IMR-90 (cell line): ENCODE measurements at regions not wholly inside any gene's neighbourhood (a gene's known extent, or its start where the extent isn't known, plus 50 kb on each side); places are given as distances from the start of the nearest gene placed in this dataset.
"Not testable (repeated sequence)": the region's sequence is repeated elsewhere in the genome, so short reads cannot be mapped to it uniquely, and the experiment has no call there.

Source experiments
- ATAC-seq: fragments of 200-7000 bp; cut with Tn5 transposase; 2 replicates; pipeline ENCODE4 v1.9.1; 2020; ENCODE audit warnings: low read depth, mild to moderate bottlenecking, moderate library complexity
- BruUV-seq: library from RNA; stranded (reverse); fragments of 400-500 nt; replicated peaks from 2 replicates; lab custom pipeline; 2021; lab: Mats Ljungman, UMichigan
- CTCF ChIA-PET: fragments of 300-600 bp; formaldehyde crosslinking; extraction: SDS; loops from one replicate; lab custom pipeline; 2021; ENCODE audit warnings: antibody characterized with exemption; lab: Yijun Ruan, JAX
- POLR2A ChIA-PET: fragments of 300-600 bp; sonication (Branson Sonifier 250); formaldehyde crosslinking; loops from one replicate; lab custom pipeline; 2022; ENCODE audit warnings: antibody characterized with exemption; ENCODE audit not compliant: unreplicated experiment; lab: Charles Lee
- DNase-seq: peaks from one replicate; pipeline ENCODE4 v3.0.0; 2013
- H2AFZ ChIP-seq: replicated peaks from 2 replicates; pipeline ENCODE3; 2013; ENCODE audit warnings: low read length, mild to moderate bottlenecking; ENCODE audit not compliant: poor library complexity
- H2AK5ac ChIP-seq: 2 replicates; pipeline ENCODE4 v1.6.1; 2013; ENCODE audit warnings: low read depth, low read length, inconsistent platforms
- H2AK9ac ChIP-seq: replicated peaks from 2 replicates; pipeline ENCODE3; 2013; ENCODE audit warnings: mild to moderate bottlenecking, low read depth, low read length, moderate library complexity; ENCODE audit not compliant: poor library complexity
- H2BK120ac ChIP-seq: 2 replicates; pipeline ENCODE4 v1.6.1; 2013; ENCODE audit warnings: low read depth, low read length, inconsistent platforms
- H2BK15ac ChIP-seq: 3 replicates; pipeline ENCODE4 v1.6.1; 2013; ENCODE audit warnings: low read depth, low read length, inconsistent platforms
- H2BK20ac ChIP-seq: 2 replicates; pipeline ENCODE4 v1.6.1; 2013; ENCODE audit warnings: low read depth, mild to moderate bottlenecking, inconsistent platforms, low read length, moderate library complexity
- H2BK5ac ChIP-seq: 2 replicates; pipeline ENCODE4 v1.6.1; 2013; ENCODE audit warnings: mild to moderate bottlenecking, low read depth, low read length, inconsistent platforms; ENCODE audit not compliant: poor library complexity, severe bottlenecking
- H3K14ac ChIP-seq: replicated peaks from 2 replicates; pipeline ENCODE4 v1.6.1; 2013; ENCODE audit warnings: low read depth, low read length, inconsistent platforms
- H3K18ac ChIP-seq: 2 replicates; pipeline ENCODE4 v1.6.1; 2013; ENCODE audit warnings: low read depth, low read length, control low read depth
- H3K23ac ChIP-seq: 2 replicates; pipeline ENCODE4 v1.6.1; 2013; ENCODE audit warnings: low read depth, low read length, inconsistent platforms
- H3K27ac ChIP-seq: 2 replicates; pipeline ENCODE4 v1.5.1; 2013; ENCODE audit warnings: mild to moderate bottlenecking, control low read depth, low read length; ENCODE audit not compliant: insufficient read depth
- H3K27me3 ChIP-seq: 2 replicates; pipeline ENCODE4 v1.6.1; 2013; ENCODE audit warnings: low read length; ENCODE audit not compliant: control insufficient read depth, insufficient read depth
- H3K36me3 ChIP-seq: 2 replicates; pipeline ENCODE4 v1.6.1; 2013; ENCODE audit warnings: low read length, mixed read lengths; ENCODE audit not compliant: control insufficient read depth, insufficient read depth
- H3K4ac ChIP-seq: 2 replicates; pipeline ENCODE4 v1.6.1; 2013; ENCODE audit warnings: low read depth, low read length, inconsistent platforms
- H3K4me1 ChIP-seq: 2 replicates; pipeline ENCODE4 v1.6.1; 2013; ENCODE audit warnings: low read length, mixed read lengths; ENCODE audit not compliant: control insufficient read depth, insufficient read depth
- H3K4me2 ChIP-seq: 2 replicates; pipeline ENCODE4 v1.6.1; 2013; ENCODE audit warnings: low read depth, mild to moderate bottlenecking, control low read depth, low read length, moderate library complexity
- H3K4me3 ChIP-seq: 2 replicates; pipeline ENCODE4 v1.5.1; 2013; ENCODE audit warnings: low read depth, mild to moderate bottlenecking, control low read depth, low read length, moderate library complexity; ENCODE audit not compliant: insufficient read depth
- H3K56ac ChIP-seq: 2 replicates; pipeline ENCODE4 v1.6.1; 2013; ENCODE audit warnings: low read length, inconsistent platforms; ENCODE audit not compliant: insufficient read depth; ENCODE audit errors: extremely low read depth
- H3K79me1 ChIP-seq, 2 experiments: 2 replicates each; pipeline ENCODE4 v1.6.1; 2013; ENCODE audit warnings: low read length in 2 of 2, inconsistent platforms in 1 of 2, low read depth in 1 of 2
- H3K9ac ChIP-seq: 2 replicates; pipeline ENCODE4 v1.6.1; 2013; ENCODE audit warnings: low read depth, low read length, control low read depth
- H3K9me1 ChIP-seq: 2 replicates; pipeline ENCODE4 v1.6.1; 2013; ENCODE audit warnings: low read length, inconsistent platforms; ENCODE audit not compliant: insufficient read depth
- H3K9me3 ChIP-seq: 2 replicates; pipeline ENCODE4 v1.6.1; 2013; ENCODE audit warnings: low read length; ENCODE audit not compliant: control insufficient read depth, insufficient read depth
- H4K20me1 ChIP-seq: 2 replicates; pipeline ENCODE4 v1.6.1; 2013; ENCODE audit warnings: low read length, inconsistent platforms; ENCODE audit not compliant: insufficient read depth
- H4K5ac ChIP-seq: 2 replicates; pipeline ENCODE4 v1.6.1; 2013; ENCODE audit warnings: mild to moderate bottlenecking, low read depth, low read length, control low read depth
- H4K8ac ChIP-seq, 2 experiments: 2 replicates each; pipeline ENCODE4 v1.6.1; 2013; ENCODE audit warnings: low read depth in 2 of 2, low read length in 2 of 2, control low read depth in 1 of 2, inconsistent platforms in 1 of 2
- H4K91ac ChIP-seq: 2 replicates; pipeline ENCODE4 v1.6.1; 2013; ENCODE audit warnings: low read depth, low read length, inconsistent platforms; ENCODE audit not compliant: insufficient read depth
- BHLHE40 ChIP-seq: fragments of 150-350 bp; IDR thresholded peaks from 2 replicates; pipeline ENCODE4 v1.6.1; 2016; ENCODE audit warnings: mild to moderate bottlenecking, low read depth, low read length
- CEBPB ChIP-seq: IDR thresholded peaks from 2 replicates; pipeline ENCODE4 v1.6.1; 2012; ENCODE audit warnings: low read depth, low read length, improper control_type of control experiment
- FOS ChIP-seq: fragments of 150-350 bp; IDR thresholded peaks from 2 replicates; pipeline ENCODE4 v1.6.1; 2016; ENCODE audit warnings: low read depth, low read length
- NFE2L2 ChIP-seq: fragments of 150-350 bp; IDR thresholded peaks from 2 replicates; pipeline ENCODE4 v1.6.1; 2016; ENCODE audit warnings: low read depth, mild to moderate bottlenecking, low read length
- WGBS, 2 experiments: methylation state at CpG; one replicate each; pipeline versions ENCODE4 v1.1.5 to v1.1.7; 2013; ENCODE audit warnings: missing lambda C conversion rate in 2 of 2; ENCODE audit not compliant: insufficient read length in 1 of 2; ENCODE audit errors: extremely low coverage in 2 of 2; 5-methylcytosine and 5-hydroxymethylcytosine counted together
- dilution Hi-C: fragments of 300-500 bp; cut with HindIII; formaldehyde crosslinking; loops from one replicate; pipeline ENCODE4 v1.14.3; 2018; ENCODE audit warnings: low sequenced_read_pairs; ENCODE audit not compliant: unreplicated experiment
- in situ Hi-C: fragments of 300-500 bp; cut with MboI; formaldehyde crosslinking; loops from 3 replicates; pipeline ENCODE4 v1.14.3; 2019; ENCODE audit warnings: low sequenced_read_pairs, inconsistent platforms, mixed read lengths
- intact Hi-C: fragments of 100-400 bp; cut with micrococcal nuclease; formaldehyde crosslinking; loops from 2 replicates; pipeline ENCODE4 v1.10.0; 2022

DNA sequence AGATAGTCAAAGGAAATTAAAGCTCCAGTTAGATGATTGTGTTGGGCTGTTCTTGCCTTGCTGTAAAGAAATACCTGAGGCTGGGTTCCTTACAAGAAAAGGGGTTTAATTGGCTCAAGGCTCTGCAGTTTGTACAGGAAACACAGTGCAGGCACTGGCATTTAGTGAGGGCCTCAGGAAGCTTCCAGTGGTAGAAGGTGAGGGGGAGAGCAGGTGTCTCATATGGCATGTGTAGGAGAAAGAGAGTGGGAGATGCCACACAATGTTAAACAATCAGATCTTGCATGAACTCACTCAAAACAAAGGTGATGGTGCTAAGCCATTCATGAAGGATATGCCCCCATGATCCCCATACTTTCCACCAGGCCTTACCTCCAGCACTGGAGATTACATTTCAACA lies 493.5 kb upstream of the IMPG1 start:
- no peaks in the 10 kb centered on the region for H3K27me3 ChIP-seq
- H2BK120ac ChIP-seq, result no peak overlapping the region
- H4K20me1 ChIP-seq, result no peaks in the 10 kb centered on the region
- no peak overlapping the region for H2AFZ ChIP-seq
- H3K9ac ChIP-seq, result no peak overlapping the region
- ChIA-PET CTCF (no interaction called here), POLR2A (no interaction called here)
- no peaks in the 10 kb centered on the region for H3K79me1 ChIP-seq
- dilution Hi-C loops (no loop called here), in situ Hi-C loops (no loop called here), intact Hi-C loops (no loop called here)
- no peak overlapping the region for H2BK5ac ChIP-seq
- H3K4me2 ChIP-seq, result no peak overlapping the region
- H3K9me3 ChIP-seq, result peaks cover 7% of the 10 kb centered on the region
- DNase-seq (no peak), ATAC-seq (no peak)
- no peaks in the 10 kb centered on the region for H3K9me1 ChIP-seq
- no peak overlapping the region for H3K56ac ChIP-seq
- no peak overlapping the region for H3K4me3 ChIP-seq
- H4K8ac ChIP-seq, result no peak overlapping the region
- no peak overlapping the region for H4K5ac ChIP-seq
- H2AK5ac ChIP-seq, result no peak overlapping the region
- H3K18ac ChIP-seq, result no peak overlapping the region
- no peak overlapping the region for H3K23ac ChIP-seq
- H3K4me1 ChIP-seq, result no peaks in the 10 kb centered on the region
- no peaks in the 10 kb centered on the region for H3K36me3 ChIP-seq
- no peak overlapping the region for H2AK9ac ChIP-seq
- H3K27ac ChIP-seq, result no peak overlapping the region
- BruUV-seq, result no TSS peak
- TF ChIP-seq FOS, result no peak
- no peak for TF ChIP-seq NFE2L2
- TF ChIP-seq BHLHE40, result no peak
- TF ChIP-seq CEBPB, result no peak
- H3K14ac ChIP-seq, result no peak overlapping the region
- no peak overlapping the region for H2BK20ac ChIP-seq
- no peak overlapping the region for H2BK15ac ChIP-seq
- no peak overlapping the region for H3K4ac ChIP-seq
- no peak overlapping the region for H4K91ac ChIP-seq

- H2BK120ac ChIP-seq, CTCF ChIA-PET, H4K8ac ChIP-seq, H2AK5ac ChIP-seq, H3K23ac ChIP-seq, H3K27me3 ChIP-seq, DNase-seq, H2BK5ac ChIP-seq, H3K27ac ChIP-seq, H3K14ac ChIP-seq, H2AFZ ChIP-seq, H3K4me3 ChIP-seq, H3K56ac ChIP-seq, H3K4me2 ChIP-seq, H4K5ac ChIP-seq, H3K79me1 ChIP-seq, H3K18ac ChIP-seq, H2BK15ac ChIP-seq, dilution Hi-C loops, POLR2A ChIA-PET, H3K36me3 ChIP-seq, H4K91ac ChIP-seq, H3K9me3 ChIP-seq, intact Hi-C loops, H4K20me1 ChIP-seq, in situ Hi-C loops, H2BK20ac ChIP-seq, ATAC-seq, H3K4me1 ChIP-seq, H3K9ac ChIP-seq, H3K4ac ChIP-seq, H3K9me1 ChIP-seq, H2AK9ac ChIP-seq, BruUV-seq: not testable (repeated sequence)
- WGBS, 2 experiments, result no CpG with 5 or more reads among the region's 4 CpGs
Measured at GRCh38 chr6:76562371-76562770, 489.9 kb upstream of the IMPG1 start.
